HG02798 (cell line): ENCODE measurements at regions not wholly inside any gene's neighbourhood (a gene's known extent, or its start where the extent isn't known, plus 50 kb on each side); places are given as distances from the start of the nearest gene placed in this dataset.

ENCODE experiments used
- ATAC-seq: cut with Tn5 transposase; IDR thresholded peaks from one replicate; pipeline ENCODE4 v1.9.1; 2021; ENCODE audit warnings: mild to moderate bottlenecking; ENCODE audit not compliant: unreplicated experiment, poor library complexity

DNA sequence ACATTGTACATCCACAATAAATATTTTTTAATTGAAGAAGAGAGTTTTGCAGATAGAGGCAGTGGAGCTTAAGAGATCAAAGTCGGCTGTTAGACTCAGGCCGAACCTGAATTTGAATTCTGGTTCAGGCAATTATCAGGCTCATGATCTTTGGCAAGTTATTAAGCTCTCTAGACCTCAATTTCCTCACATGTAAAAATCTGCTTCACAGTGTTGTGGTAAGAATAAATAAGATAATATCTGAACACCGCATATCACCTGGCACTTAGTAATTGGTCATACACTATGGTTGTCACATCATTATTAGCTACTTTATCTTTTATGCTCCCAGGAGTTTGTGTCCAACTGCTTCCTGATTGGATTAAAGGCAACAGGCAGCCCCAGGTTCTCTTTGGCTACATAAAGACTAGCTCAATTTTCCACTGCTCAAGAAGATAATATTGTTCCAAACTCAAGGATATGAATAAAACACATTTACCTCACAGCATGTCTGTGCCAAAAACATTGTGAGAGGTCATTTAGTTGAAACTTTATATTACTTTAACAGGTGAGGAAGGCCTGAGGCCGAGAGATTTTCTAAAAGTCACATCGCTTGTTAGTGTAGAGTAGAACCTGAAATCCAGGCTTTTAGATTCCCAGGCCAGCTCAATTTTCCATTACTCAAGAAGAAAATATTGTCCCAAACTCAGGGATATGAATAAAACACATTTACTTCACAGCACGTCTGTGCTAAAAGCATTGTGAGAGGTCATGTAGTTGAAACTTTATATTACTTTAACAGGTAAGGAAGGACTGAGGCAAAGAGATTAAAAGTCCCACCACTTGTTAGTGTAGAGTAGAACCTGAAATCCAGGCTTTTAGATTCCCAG is 289.2 kb upstream of the PTGER4 start:
- ATAC-seq: no peak

- no peak for ATAC-seq
Measured at GRCh38 chr5:40389591-40389990, 290.1 kb upstream of the PTGER4 start.

GRCh38 chr5:40386289-40386688 is 293.4 kb upstream of the PTGER4 start:
- ATAC-seq: peak; percentile 90

- no peak for ATAC-seq
Measured at GRCh38 chr5:40385544-40385943, 294.2 kb upstream of the PTGER4 start.

GRCh38 chr5:40384782-40385390 is 294.8 kb upstream of the PTGER4 start:
- no peak for ATAC-seq

- ATAC-seq: peak; percentile 30
Measured at GRCh38 chr5:40383749-40384651, 295.7 kb upstream of the PTGER4 start.

- no peak for ATAC-seq
Measured at GRCh38 chr5:40381676-40382363, 297.9 kb upstream of the PTGER4 start.

- no peak for ATAC-seq
Measured at GRCh38 chr5:40381016-40381415, 298.7 kb upstream of the PTGER4 start.

DNA sequence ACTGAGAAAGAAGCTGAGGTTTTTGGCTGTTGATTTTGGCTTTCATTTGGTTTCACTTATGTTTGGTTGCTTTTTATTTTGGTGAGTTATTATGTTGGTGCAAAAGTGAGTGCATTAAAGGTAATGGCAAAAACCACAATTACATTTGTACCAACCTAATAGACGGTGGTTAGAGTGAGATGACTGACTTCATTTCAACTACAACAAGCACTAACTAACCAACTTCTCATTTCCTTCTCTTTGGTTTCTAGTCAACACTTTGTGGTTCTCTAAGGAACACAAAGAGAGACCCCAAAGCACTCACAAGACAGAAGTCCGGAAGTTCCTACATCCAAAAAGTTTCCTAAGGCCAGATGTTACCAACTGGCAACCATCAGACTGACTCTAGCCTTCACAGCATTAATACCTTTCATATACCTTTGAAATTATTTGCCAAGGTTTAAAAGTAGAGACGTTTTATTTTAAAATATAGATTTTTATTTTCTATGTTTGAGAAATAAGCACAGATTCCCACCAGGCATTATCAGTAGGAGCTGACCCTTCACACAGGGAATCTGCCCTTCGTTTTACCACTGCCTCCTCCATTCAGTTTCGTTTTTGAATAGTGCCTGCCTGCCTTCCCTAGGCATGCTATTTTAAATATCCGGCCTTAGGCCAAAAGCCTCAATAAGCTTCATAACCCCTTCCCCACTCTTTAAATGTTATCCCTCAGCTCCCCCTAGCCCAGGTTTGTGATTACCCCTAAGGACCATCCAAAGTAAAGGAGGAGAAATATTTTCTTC is 301.1 kb upstream of the PTGER4 start:
- ATAC-seq: peak; percentile 64

- ATAC-seq: peak; percentile 79
Measured at GRCh38 chr5:40376566-40376965, 303.1 kb upstream of the PTGER4 start.

DNA sequence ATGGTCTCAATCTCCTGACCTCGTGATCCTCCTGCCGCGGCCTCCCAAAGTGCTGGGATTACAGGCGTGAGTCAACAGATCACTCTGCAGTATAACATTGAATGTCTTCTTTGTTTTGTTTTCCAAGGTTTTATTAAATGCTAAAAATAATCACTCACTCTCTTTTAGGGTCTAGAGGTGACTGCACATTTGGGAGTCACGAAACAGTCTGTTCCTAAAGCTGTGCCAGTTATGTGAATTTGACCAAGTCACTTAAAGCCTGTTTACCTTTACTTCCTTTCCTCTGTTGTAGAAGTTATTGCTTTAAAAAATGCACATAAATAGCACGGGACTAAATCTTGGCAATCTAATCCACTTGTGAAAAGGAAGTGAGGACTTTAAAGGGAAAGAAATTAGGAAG is 304.9 kb upstream of the PTGER4 start:
- no peak for ATAC-seq

- no peak for ATAC-seq
Measured at GRCh38 chr5:40368200-40368599, 311.5 kb upstream of the PTGER4 start.

GRCh38 chr5:40367255-40367654 is 312.5 kb upstream of the PTGER4 start:
- no peak for ATAC-seq

DNA sequence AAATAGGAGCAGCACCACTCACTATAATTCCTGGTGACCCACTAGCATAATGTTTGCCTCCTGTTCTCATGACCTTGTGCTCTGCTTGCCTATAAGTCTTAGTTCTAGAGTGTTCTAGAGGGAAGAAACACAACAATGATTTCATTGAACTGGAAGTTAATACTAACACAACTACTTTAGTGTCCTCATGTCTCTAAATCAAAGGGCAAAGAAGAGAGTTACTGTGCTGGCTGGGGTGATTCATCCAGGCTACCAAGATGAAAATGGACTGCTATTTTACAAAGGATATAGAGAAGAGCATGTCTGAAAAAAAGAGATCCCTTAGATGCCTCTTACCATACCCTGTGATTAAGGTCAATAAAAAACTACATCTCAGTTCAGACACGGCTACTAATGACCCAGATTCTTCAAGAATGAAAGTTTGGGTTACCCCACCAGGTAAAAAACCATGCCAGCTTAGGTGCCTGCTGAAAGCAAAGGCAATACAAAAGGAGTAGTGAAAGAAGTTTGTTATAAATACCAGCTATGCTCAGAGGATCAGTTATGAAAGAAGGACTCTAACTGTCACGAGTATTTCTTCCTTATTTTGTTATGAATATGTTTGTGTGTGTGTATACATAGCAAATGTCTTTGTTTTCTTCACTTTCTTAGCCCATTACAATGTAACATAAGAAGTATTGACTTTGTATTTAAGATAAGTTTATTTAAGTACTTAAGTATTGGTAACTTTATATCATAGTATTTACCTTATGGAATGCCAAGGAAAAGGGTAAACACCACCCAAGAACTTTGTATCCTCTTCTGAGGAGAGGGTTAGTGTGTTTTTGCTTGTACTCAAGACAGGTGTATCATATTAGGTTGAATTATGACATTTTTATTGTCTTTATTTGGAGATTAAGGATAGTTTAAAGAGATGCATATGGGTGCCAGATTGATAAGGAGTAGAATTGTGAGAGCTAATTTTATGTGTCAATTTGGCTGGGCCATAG is 314.1 kb upstream of the PTGER4 start:
- peak; percentile 80 for ATAC-seq

- no peak for ATAC-seq
Measured at GRCh38 chr5:40364441-40364840, 315.3 kb upstream of the PTGER4 start.

DNA sequence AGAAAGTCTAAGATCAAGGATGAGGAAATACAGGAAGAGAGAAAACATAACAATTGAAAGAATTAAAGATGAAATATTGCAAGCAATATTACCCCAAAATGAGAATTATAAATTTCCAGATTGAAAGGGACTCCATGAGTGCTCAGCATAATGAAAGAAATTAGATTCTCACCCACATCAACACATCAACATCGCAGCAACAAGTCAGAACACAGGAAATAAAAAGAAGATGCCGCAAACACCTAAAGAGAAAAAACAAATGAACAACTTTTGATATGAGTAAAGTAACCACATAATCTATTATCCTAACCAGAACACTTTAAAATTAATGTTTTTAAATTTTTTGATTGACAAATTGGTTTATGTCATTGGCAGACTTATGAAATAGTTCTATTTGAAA is 318.3 kb upstream of the PTGER4 start:
- no peak for ATAC-seq

DNA sequence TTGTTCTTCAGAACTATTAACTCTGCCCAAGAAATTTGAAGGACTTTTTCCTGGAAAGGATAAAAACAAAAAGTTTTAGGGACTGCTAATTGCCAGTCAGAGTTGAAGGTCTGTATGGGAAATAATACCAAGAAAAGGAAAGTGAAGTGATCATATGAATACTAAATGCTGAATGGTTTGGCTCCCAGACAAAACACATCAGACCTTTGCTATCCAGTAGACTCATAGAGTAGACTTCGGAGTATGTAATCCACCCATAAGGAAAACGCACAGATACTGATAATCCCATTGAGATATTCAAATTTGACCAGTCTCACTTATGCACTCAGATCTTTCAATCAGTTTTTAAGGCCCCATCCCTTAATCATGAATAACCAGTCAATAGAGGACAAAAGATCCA is 319.0 kb upstream of the PTGER4 start:
- no peak for ATAC-seq

DNA sequence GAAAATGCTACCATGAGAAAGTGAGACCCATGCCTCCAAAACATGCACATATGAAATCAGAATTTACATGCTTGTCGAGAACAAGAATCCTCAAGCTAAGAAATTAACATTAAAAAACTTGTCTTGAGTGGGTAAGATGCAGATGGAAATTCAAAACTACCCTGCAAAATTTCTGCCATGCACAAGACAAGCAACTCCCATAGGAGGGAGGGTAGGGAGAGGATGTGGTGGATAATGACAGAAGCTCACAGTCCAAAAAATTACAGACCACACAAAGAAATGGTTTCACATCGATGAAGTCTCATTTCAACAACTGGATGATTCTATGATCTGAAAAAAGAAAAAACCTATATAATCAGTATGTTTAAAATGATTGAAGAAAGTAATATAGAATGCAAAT is 319.9 kb upstream of the PTGER4 start:
- ATAC-seq: no peak
